Ascending aorta (tissue), 2 donors: ENCODE measurements at regions not wholly inside any gene's neighbourhood (a gene's known extent, or its start where the extent isn't known, plus 50 kb on each side); places are given as distances from the start of the nearest gene placed in this dataset.
"Not testable (repeated sequence)": the region's sequence is repeated elsewhere in the genome, so short reads cannot be mapped to it uniquely, and the experiment has no call there.

ENCODE experiments used
- DNase-seq, 2 donors: peaks; one replicate each; pipeline ENCODE4 v3.0.0-alpha.2; 2019; ENCODE audit warnings: low spot score in 2 of 2
- H3K27ac ChIP-seq, 2 donors: fragments of 200-600 bp; sonication (generic); one replicate each; pipeline ENCODE4 v1.5.1; 2016 to 2017; ENCODE audit warnings: mild to moderate bottlenecking in 1 of 2
- H3K27me3 ChIP-seq: fragments of 200-600 bp; sonication (generic); one replicate; pipeline ENCODE4 v1.5.1; 2017
- H3K36me3 ChIP-seq, 2 donors: fragments of 200-600 bp; sonication (generic); one replicate each; pipeline ENCODE4 v1.5.1; 2016
- H3K4me1 ChIP-seq, 2 donors: fragments of 200-600 bp; sonication (generic); one replicate each; pipeline ENCODE4 v1.5.1; 2016 to 2017; ENCODE audit warnings: mild to moderate bottlenecking in 1 of 2
- H3K4me3 ChIP-seq, 2 donors: fragments of 200-600 bp; sonication (generic); one replicate each; pipeline ENCODE4 v1.5.1; 2016 to 2017; ENCODE audit warnings: mild to moderate bottlenecking in 1 of 2
- H3K9me3 ChIP-seq, 2 donors: fragments of 200-600 bp; sonication (generic); one replicate each; pipeline ENCODE4 v1.5.1; 2016
- CTCF ChIP-seq, 3 experiments: fragments of 200-600 bp in 2 of 3; fragments of 450-650 bp in 1 of 3; sonication (generic) in 2 of 3; IDR thresholded peaks; one replicate each; pipeline ENCODE4 v1.5.1; 2016 to 2019; ENCODE audit warnings: antibody characterized with exemption in 3 of 3, mild to moderate bottlenecking in 1 of 3, moderate library complexity in 1 of 3
- intact Hi-C: fragments of 100-400 bp; cut with DNase I; formaldehyde crosslinking; loops from one replicate; pipeline ENCODE4 v1.15.1; 2023

- TF ChIP-seq CTCF (IDR thresholded peaks at IDR 0.05) = no peak
- intact Hi-C loops = no loop called here
- no peaks in the 10 kb centered on the region for H3K27me3 ChIP-seq
- H3K4me1 ChIP-seq = no peaks in the 10 kb centered on the region
- no peak overlapping the region for H3K27ac ChIP-seq
- no peaks in the 10 kb centered on the region for H3K9me3 ChIP-seq
- H3K36me3 ChIP-seq = no peaks in the 10 kb centered on the region
- H3K4me3 ChIP-seq = no peak overlapping the region
- DNase-seq = no peak
These were observed 186.3 kb upstream of the KCTD7 start for GRCh38 chr7:66442385-66442784.

- no peak for TF ChIP-seq CTCF (IDR thresholded peaks at IDR 0.05)
- Histone ChIP-seq H3K4me1 (no peaks in the 10 kb centered on the region), H3K27me3 (no peaks in the 10 kb centered on the region), H3K4me3 (no peak overlapping the region), H3K9me3 (no peaks in the 10 kb centered on the region), H3K27ac (no peak overlapping the region), H3K36me3 (no peaks in the 10 kb centered on the region)
- intact Hi-C loops = no loop called here
- no peak for DNase-seq
These were observed 184.7 kb upstream of the KCTD7 start for GRCh38 chr7:66443946-66444345.

- H3K4me3 ChIP-seq, H3K27ac ChIP-seq, H3K36me3 ChIP-seq, DNase-seq, H3K4me1 ChIP-seq, H3K9me3 ChIP-seq, H3K27me3 ChIP-seq: not testable (repeated sequence)
- intact Hi-C loops = loop anchor here (5.0 kb wide), 1 partner anchor 430 kb away; no protein-coding TSS in a partner anchor
These were observed 181.7 kb upstream of the KCTD7 start for GRCh38 chr7:66447007-66447406.

GRCh38 chr7:66450814-66451213 is 177.9 kb upstream of the KCTD7 start:
- intact Hi-C loops, H3K4me3 ChIP-seq, DNase-seq, H3K36me3 ChIP-seq, H3K4me1 ChIP-seq, H3K27ac ChIP-seq, H3K27me3 ChIP-seq, H3K9me3 ChIP-seq: not testable (repeated sequence)

- H3K4me1 ChIP-seq, intact Hi-C loops, H3K36me3 ChIP-seq, H3K27ac ChIP-seq, DNase-seq, H3K9me3 ChIP-seq, H3K27me3 ChIP-seq, H3K4me3 ChIP-seq: not testable (repeated sequence)
These were observed 177.0 kb upstream of the KCTD7 start for GRCh38 chr7:66451713-66452112.

GRCh38 chr7:66452165-66452564 is 176.5 kb upstream of the KCTD7 start:
- H3K4me3 ChIP-seq = no peak overlapping the region
- no peaks in the 10 kb centered on the region for H3K4me1 ChIP-seq
- H3K36me3 ChIP-seq = peaks cover 0 to 3% of the 10 kb centered on the region in 2 donors
- intact Hi-C loops = no loop called here
- no peak for TF ChIP-seq CTCF (IDR thresholded peaks at IDR 0.05)
- DNase-seq = no peak
- no peaks in the 10 kb centered on the region for H3K27me3 ChIP-seq
- H3K27ac ChIP-seq = no peak overlapping the region
- H3K9me3 ChIP-seq = no peaks in the 10 kb centered on the region

GRCh38 chr7:66453340-66453739 is 175.3 kb upstream of the KCTD7 start:
- Histone ChIP-seq H3K27me3 (no peaks in the 10 kb centered on the region), H3K9me3 (no peaks in the 10 kb centered on the region), H3K27ac (no peak overlapping the region), H3K4me3 (no peak overlapping the region), H3K36me3 (peaks cover 0 to 3% of the 10 kb centered on the region in 2 donors), H3K4me1 (no peaks in the 10 kb centered on the region)
- intact Hi-C loops = no loop called here
- no peak for DNase-seq
- no peak for TF ChIP-seq CTCF (IDR thresholded peaks at IDR 0.05)
